ENCODE measurements at regions not wholly inside any gene's neighbourhood (a gene's known extent, or its start where the extent isn't known, plus 50 kb on each side); places are given as distances from the start of the nearest gene placed in this dataset.

- TF ChIP-seq CTCF (IDR thresholded peaks at IDR 0.05) (no peak), POLR2AphosphoS5 (IDR thresholded peaks at IDR 0.05; ENCODE audit: insufficient read depth in 1 of 2, low read depth in 1 of 2) (no peak), POLR2A (IDR thresholded peaks at IDR 0.05) (no peak)
Measured at GRCh38 chr14:39957290-39957689, 525.1 kb upstream of the FBXO33 start.
